H9 (cell line): ENCODE measurements at regions not wholly inside any gene's neighbourhood (a gene's known extent, or its start where the extent isn't known, plus 50 kb on each side); places are given as distances from the start of the nearest gene placed in this dataset.
"Not testable (repeated sequence)": the region's sequence is repeated elsewhere in the genome, so short reads cannot be mapped to it uniquely, and the experiment has no call there.

Experiments
- DNase-seq: peaks from one replicate; pipeline ENCODE4 v3.0.0-alpha.2; 2017
- H2AFZ ChIP-seq: one replicate; pipeline ENCODE4 v1.6.1; 2013; ENCODE audit warnings: mild to moderate bottlenecking, low read length, control low read depth, moderate library complexity
- H2AK5ac ChIP-seq: 2 replicates; pipeline ENCODE4 v1.6.1; 2013; ENCODE audit warnings: low read length, control low read depth, mixed read lengths; ENCODE audit not compliant: insufficient read length
- H2BK120ac ChIP-seq: one replicate; pipeline ENCODE4 v1.6.1; 2013; ENCODE audit warnings: low read depth, mild to moderate bottlenecking, low read length, control low read depth, inconsistent platforms; ENCODE audit not compliant: poor library complexity, severe bottlenecking
- H2BK12ac ChIP-seq: 2 replicates; pipeline ENCODE4 v1.6.1; 2013; ENCODE audit warnings: low read length, control low read depth, mixed read lengths, low read depth; ENCODE audit not compliant: insufficient read length
- H2BK15ac ChIP-seq: 2 replicates; pipeline ENCODE4 v1.6.1; 2013; ENCODE audit warnings: low read depth, low read length, control low read depth
- H2BK20ac ChIP-seq: one replicate; pipeline ENCODE4 v1.6.1; 2013; ENCODE audit warnings: low read depth, mild to moderate bottlenecking, low read length, control low read depth, inconsistent platforms; ENCODE audit not compliant: poor library complexity, severe bottlenecking
- H2BK5ac ChIP-seq: 2 replicates; pipeline ENCODE4 v1.6.1; 2013; ENCODE audit warnings: low read length, control low read depth, mixed read lengths; ENCODE audit not compliant: insufficient read length
- H3K14ac ChIP-seq: 2 replicates; pipeline ENCODE4 v1.6.1; 2013; ENCODE audit warnings: low read length, control low read depth; ENCODE audit not compliant: insufficient read depth
- H3K18ac ChIP-seq: 2 replicates; pipeline ENCODE4 v1.6.1; 2013; ENCODE audit warnings: low read depth, mild to moderate bottlenecking, mixed read lengths, low read length, control low read depth; ENCODE audit not compliant: insufficient read length
- H3K23ac ChIP-seq: 2 replicates; pipeline ENCODE4 v1.6.1; 2013; ENCODE audit warnings: low read length, control low read depth, mixed read lengths, low read depth; ENCODE audit not compliant: insufficient read length
- H3K23me2 ChIP-seq: 2 replicates; pipeline ENCODE4 v1.6.1; 2013; ENCODE audit warnings: low read depth, mild to moderate bottlenecking, mixed read lengths, low read length, control low read depth; ENCODE audit not compliant: insufficient read length, poor library complexity, severe bottlenecking
- H3K27ac ChIP-seq: 2 replicates; pipeline ENCODE4 v1.5.1; 2013; ENCODE audit warnings: low read length, control low read depth, mixed read lengths, low read depth; ENCODE audit not compliant: insufficient read length
- H3K27me3 ChIP-seq: 2 replicates; pipeline ENCODE4 v1.6.1; 2013; ENCODE audit warnings: low read length, control low read depth, inconsistent platforms; ENCODE audit not compliant: insufficient read depth
- H3K4ac ChIP-seq: 2 replicates; pipeline ENCODE4 v1.6.1; 2013; ENCODE audit warnings: low read depth, mild to moderate bottlenecking, control low read depth, inconsistent platforms, low read length, moderate library complexity
- H3K4me1 ChIP-seq: 2 replicates; pipeline ENCODE4 v1.6.1; 2013; ENCODE audit warnings: low read length, control low read depth, inconsistent platforms; ENCODE audit not compliant: insufficient read depth
- H3K4me2 ChIP-seq: 2 replicates; pipeline ENCODE4 v1.6.1; 2013; ENCODE audit warnings: low read length, control low read depth, mixed read lengths; ENCODE audit not compliant: insufficient read length, insufficient read depth
- H3K56ac ChIP-seq: 2 replicates; pipeline ENCODE4 v1.6.1; 2013; ENCODE audit warnings: low read depth, mild to moderate bottlenecking, mixed read lengths, low read length, control low read depth; ENCODE audit not compliant: insufficient read length
- H3K79me1 ChIP-seq: 2 replicates; pipeline ENCODE4 v1.6.1; 2013; ENCODE audit warnings: low read depth, mild to moderate bottlenecking, moderate library complexity, low read length, control low read depth, inconsistent platforms; ENCODE audit not compliant: insufficient read depth, poor library complexity, severe bottlenecking
- H3K79me2 ChIP-seq: 2 replicates; pipeline ENCODE4 v1.6.1; 2013; ENCODE audit warnings: low read length, control low read depth, inconsistent platforms; ENCODE audit not compliant: insufficient read depth
- H3K9ac ChIP-seq: 2 replicates; pipeline ENCODE4 v1.6.1; 2013; ENCODE audit warnings: low read length, control low read depth, mixed read lengths; ENCODE audit not compliant: insufficient read length; ENCODE audit errors: extremely low read depth
- H3K9me3 ChIP-seq: one replicate; pipeline ENCODE4 v1.6.1; 2013; ENCODE audit warnings: low read depth, low read length, inconsistent platforms; ENCODE audit not compliant: control insufficient read depth
- H3T11ph ChIP-seq: one replicate; pipeline ENCODE4 v1.6.1; 2013; ENCODE audit warnings: mild to moderate bottlenecking, low read length, control low read depth, inconsistent platforms
- H4K20me1 ChIP-seq: one replicate; pipeline ENCODE4 v1.6.1; 2013; ENCODE audit not compliant: control insufficient read depth, insufficient read length, insufficient read depth
- H4K5ac ChIP-seq: 2 replicates; pipeline ENCODE4 v1.6.1; 2013; ENCODE audit warnings: low read depth, mild to moderate bottlenecking, mixed read lengths, low read length, control low read depth; ENCODE audit not compliant: insufficient read length
- H4K8ac ChIP-seq: replicated peaks from 2 replicates; pipeline ENCODE4 v1.6.1; 2013; ENCODE audit warnings: low read length, control low read depth, mixed read lengths, low read depth; ENCODE audit not compliant: insufficient read length
- H4K91ac ChIP-seq: 2 replicates; pipeline ENCODE4 v1.6.1; 2013; ENCODE audit warnings: low read depth, mild to moderate bottlenecking, moderate library complexity, mixed read lengths, low read length, control low read depth; ENCODE audit not compliant: insufficient read length
- H3K27ac Mint-ChIP-seq, 3 experiments: 2 replicates in 2 of 3; 3 replicates in 1 of 3; pipeline ENCODE4 v1.8.0; 2020 to 2021; ENCODE audit warnings: mixed read lengths in 3 of 3, mild to moderate bottlenecking in 1 of 3, moderate library complexity in 1 of 3
- H3K27me3 Mint-ChIP-seq: 2 replicates; pipeline ENCODE4 v1.8.0; 2021; ENCODE audit warnings: low read depth, mild to moderate bottlenecking, moderate library complexity, mixed read lengths
- H3K36me3 Mint-ChIP-seq, 3 experiments: 2 replicates in 2 of 3; 3 replicates in 1 of 3; pipeline ENCODE4 v1.8.0; 2020 to 2021; ENCODE audit warnings: low read depth in 3 of 3, mixed read lengths in 3 of 3; ENCODE audit not compliant: insufficient read depth in 1 of 3
- H3K4me1 Mint-ChIP-seq, 2 experiments: 2 replicates each; pipeline ENCODE4 v1.8.0; 2020; ENCODE audit warnings: mixed read lengths in 2 of 2
- H3K4me3 Mint-ChIP-seq, 2 experiments: 2 replicates in 1 of 2; 3 replicates in 1 of 2; pipeline ENCODE4 v1.8.0; 2020 to 2021; ENCODE audit warnings: mild to moderate bottlenecking in 2 of 2, mixed read lengths in 2 of 2, moderate library complexity in 1 of 2
- H3K9me3 Mint-ChIP-seq, 2 experiments: 2 replicates in 1 of 2; 3 replicates in 1 of 2; pipeline ENCODE4 v1.8.0; 2020; ENCODE audit warnings: mild to moderate bottlenecking in 2 of 2, mixed read lengths in 2 of 2, moderate library complexity in 1 of 2
- CTCF ChIP-seq: fragments of 200-600 bp; sonication (generic); conservative IDR thresholded peaks from 3 replicates; pipeline ENCODE4 v1.8.0; 2021; ENCODE audit warnings: antibody characterized with exemption, mild to moderate bottlenecking
- WGBS: extraction: QIAGEN DNeasy Blood & Tissue Kit; methylation state at CpG from one replicate; pipeline ENCODE4 v1.1.7; 2013; ENCODE audit warnings: missing lambda C conversion rate, low lambda C conversion rate, mixed read lengths; ENCODE audit not compliant: insufficient read length; ENCODE audit errors: extremely low coverage; 5-methylcytosine and 5-hydroxymethylcytosine counted together

- H3K4ac ChIP-seq, H2BK5ac ChIP-seq, H3K9me3 ChIP-seq, H2BK120ac ChIP-seq, H3K9ac ChIP-seq, H3K27me3 ChIP-seq, H3K27ac ChIP-seq, H2AFZ ChIP-seq, H3K23me2 ChIP-seq, H2BK15ac ChIP-seq, H3K56ac ChIP-seq, H3K27ac Mint-ChIP-seq, H3K4me1 Mint-ChIP-seq, H3K23ac ChIP-seq, H3K14ac ChIP-seq, H4K8ac ChIP-seq, H2BK12ac ChIP-seq, H3K18ac ChIP-seq, H3T11ph ChIP-seq, H4K20me1 ChIP-seq, H2AK5ac ChIP-seq, H4K5ac ChIP-seq, H4K91ac ChIP-seq, H3K36me3 Mint-ChIP-seq, H2BK20ac ChIP-seq, H3K4me3 Mint-ChIP-seq, H3K79me1 ChIP-seq, H3K4me1 ChIP-seq, H3K79me2 ChIP-seq: not testable (repeated sequence)
- peak overlapping the region; percentile 34 for H3K4me2 ChIP-seq
- TF ChIP-seq CTCF, result peak; percentile 81
- WGBS, result no CpG with 5 or more reads among the region's 40 CpGs
- DNase-seq, result peak; percentile 89
- Mint-ChIP-seq H3K27me3 (peaks cover 65% of the 10 kb centered on the region), H3K9me3 (peaks cover 15 to 22% of the 10 kb centered on the region in 2 experiments)
Observed at GRCh38 chr9:42743030-42743814, 559.8 kb downstream of the SPATA31A6 start.

- not testable (repeated sequence) for H4K5ac ChIP-seq, H2AFZ ChIP-seq, H3K27ac ChIP-seq, H3K79me1 ChIP-seq, H3K18ac ChIP-seq, H3K14ac ChIP-seq, H2BK20ac ChIP-seq, H4K91ac ChIP-seq, H2BK15ac ChIP-seq, H3K56ac ChIP-seq, H3K27me3 ChIP-seq, H3K9me3 ChIP-seq, H3K4ac ChIP-seq, H3K9me3 Mint-ChIP-seq, H4K8ac ChIP-seq, H2BK12ac ChIP-seq, H3K23ac ChIP-seq, H2BK5ac ChIP-seq, H3T11ph ChIP-seq, H3K4me1 Mint-ChIP-seq, DNase-seq, H3K4me1 ChIP-seq, H3K23me2 ChIP-seq, H2AK5ac ChIP-seq, H3K79me2 ChIP-seq, H3K4me3 Mint-ChIP-seq, H4K20me1 ChIP-seq, H3K27ac Mint-ChIP-seq, H3K9ac ChIP-seq, H3K4me2 ChIP-seq, H2BK120ac ChIP-seq, H3K36me3 Mint-ChIP-seq
- peaks cover 20% of the 10 kb centered on the region for H3K27me3 Mint-ChIP-seq
- WGBS, result no CpG with 5 or more reads among the region's 2 CpGs
Observed at GRCh38 chr9:42757251-42757650, 573.8 kb downstream of the SPATA31A6 start.
